ENCODE measurements at regions not wholly inside any gene's neighbourhood (a gene's known extent, or its start where the extent isn't known, plus 50 kb on each side); places are given as distances from the start of the nearest gene placed in this dataset.

DNA sequence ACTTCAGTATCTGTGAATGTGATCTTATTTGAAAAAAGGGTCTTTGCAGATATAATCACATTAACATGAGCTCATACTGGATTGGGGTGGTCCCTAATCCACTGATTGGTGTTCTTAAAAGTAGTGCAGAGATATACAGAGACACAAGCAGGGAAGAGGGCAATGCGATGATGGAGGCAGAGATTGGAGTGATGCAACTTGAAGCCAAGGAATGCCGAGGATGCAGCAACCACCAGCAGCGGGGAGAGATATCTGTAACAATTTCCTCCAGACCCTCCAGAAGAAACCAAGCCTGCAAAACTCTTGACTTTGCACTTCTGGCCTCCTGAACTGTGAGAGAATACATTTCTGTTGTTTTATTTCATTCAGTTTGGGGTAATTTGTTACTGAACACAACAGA, 171.0 kb upstream of the MBNL1 start:
- DNase-seq (ENCODE audit: low read depth in 2 of 2): no peak

DNA sequence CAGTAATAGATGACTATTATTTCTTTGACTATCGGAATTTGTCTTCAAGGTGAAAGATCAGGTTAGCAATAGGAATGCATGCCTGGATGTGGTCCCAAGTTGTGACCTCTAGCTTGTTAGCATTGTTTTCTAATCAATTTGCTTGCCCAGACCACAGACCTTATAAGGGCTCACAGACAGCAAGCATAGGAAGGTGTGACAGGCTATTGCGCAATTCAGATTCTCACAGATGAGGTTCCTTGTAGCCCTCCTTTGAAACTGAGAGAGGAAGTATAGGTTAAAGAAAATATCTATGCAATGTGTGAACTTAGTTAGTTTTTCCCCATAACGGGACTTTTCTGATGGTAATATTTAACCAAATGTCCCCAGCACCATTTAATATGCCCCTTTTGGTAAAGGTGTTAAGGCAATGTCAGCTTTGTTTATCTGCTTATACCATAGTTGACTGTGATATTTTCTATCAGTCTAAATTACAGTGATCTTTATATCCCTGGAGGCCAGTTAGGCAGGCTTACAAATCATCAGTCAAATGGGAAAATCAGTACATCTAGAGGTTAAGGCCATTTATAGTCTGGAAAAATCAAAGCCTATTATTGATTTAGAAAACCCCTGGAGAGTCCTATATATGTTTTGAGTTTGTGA, 168.1 kb upstream of the MBNL1 start:
- no peak for DNase-seq (ENCODE audit: low read depth in 2 of 2)

GRCh38 chr3:152102410-152102809, 166.3 kb upstream of the MBNL1 start:
- no peak for DNase-seq (ENCODE audit: low read depth in 2 of 2)

DNA sequence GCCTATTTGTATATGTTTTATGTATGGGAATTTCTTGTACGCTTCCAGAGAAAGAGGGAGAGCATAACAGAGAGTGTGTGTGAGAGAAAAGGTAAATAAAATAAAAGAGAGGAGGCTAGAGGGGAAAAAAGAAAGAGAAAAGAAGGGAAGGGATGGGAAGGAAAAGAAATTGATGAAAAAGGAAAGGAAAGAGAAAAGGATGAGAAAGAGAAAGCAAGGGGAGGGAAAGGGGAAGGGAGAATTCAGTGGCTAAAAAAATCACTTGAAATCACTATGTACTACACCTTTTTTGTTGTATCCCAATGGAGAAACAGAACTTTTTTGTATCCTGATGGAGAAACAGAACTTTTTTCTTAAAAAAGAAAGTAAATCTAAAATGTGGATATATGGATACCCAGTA, 165.5 kb upstream of the MBNL1 start:
- no peak for DNase-seq (ENCODE audit: low read depth in 2 of 2)

- DNase-seq (ENCODE audit: low read depth in 2 of 2): no peak
Observed at GRCh38 chr3:152104847-152105415, 163.8 kb upstream of the MBNL1 start.

DNA sequence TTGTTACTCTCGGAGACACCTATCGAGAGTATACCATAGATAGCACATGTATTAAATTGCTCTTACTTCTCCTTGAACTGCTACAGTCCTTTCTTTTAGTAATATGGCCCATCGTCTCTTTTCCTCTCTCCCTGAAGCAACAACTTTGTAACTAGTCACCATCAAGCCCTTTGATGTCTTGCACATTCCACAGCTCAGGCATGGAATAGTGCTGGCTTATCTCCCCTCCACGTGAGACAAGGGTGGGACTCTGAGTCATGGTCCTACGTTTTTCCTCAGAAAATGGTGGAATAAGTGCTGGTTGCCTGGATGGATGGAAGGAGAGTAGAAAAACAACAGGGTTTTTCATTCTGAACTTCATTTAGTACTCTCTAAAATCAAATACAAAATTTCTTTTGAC, 163.3 kb upstream of the MBNL1 start:
- no peak for DNase-seq (ENCODE audit: low read depth in 2 of 2)

DNA sequence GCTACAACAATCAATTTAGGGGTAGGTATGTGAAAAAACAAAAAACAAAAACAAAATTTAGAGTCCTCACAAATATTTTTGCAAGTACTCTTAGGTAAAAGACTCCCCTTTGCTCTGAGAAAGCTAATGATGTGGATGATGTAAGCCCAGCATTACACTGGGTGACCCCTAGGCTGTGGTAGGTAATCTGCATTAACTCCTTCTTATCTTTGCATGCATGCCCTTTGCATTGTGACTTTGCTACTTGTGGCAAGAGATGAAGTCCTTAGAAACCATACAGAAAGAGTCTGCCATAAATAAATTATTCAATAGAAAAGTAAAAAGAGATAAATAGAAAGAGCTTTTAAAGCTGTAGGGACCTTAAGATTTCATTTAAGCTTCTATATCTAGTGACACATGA, 159.7 kb upstream of the MBNL1 start:
- DNase-seq (ENCODE audit: low read depth in 2 of 2): no peak

DNA sequence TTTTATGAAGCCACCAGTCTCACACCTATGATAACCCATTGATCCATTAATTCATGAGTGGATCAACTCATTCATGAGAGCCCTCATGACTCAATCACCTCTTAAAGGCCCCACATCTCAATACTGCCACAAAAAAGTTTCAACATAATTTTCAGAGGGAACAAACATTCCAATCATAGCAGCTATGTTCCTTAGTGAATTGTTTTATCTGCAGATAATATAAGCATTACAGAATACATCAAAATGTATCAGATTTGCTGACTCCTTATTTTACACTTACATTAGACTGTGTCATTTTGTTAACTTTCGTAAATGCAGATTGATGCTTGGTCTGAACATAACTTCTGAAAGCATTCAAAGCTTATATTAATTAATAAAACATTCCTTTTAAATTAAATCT, 155.3 kb upstream of the MBNL1 start:
- DNase-seq (ENCODE audit: low read depth in 2 of 2): no peak

DNA sequence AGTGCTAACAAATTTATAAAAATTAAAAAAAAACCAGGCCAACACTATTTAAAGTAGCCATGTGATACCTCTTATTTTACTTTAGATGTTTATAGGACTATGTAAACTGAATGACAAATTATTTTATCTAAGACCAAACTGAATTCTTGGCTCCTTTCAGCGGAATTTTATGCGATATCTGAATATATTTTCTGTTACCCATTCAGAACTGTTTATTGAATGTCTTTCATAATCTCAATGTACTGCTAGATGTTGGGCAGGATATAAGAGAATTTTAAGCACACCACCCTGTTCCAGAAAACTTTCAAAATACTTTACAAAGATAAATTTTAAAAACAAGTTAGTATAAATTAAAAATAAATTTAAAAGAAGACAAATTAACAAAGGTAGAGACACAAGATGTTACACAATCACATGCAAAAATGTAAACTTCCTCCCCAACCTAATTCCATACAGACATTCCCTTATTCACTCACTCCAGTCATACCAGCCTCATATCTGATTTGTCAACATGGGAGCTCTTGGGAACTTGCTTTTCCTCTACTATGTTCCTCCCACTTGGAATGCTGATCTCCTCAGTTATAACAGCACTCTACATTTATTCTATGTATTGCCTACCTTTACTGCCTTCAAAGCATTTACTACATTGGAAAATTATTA, 154.6 kb upstream of the MBNL1 start:
- no peak for DNase-seq (ENCODE audit: low read depth in 2 of 2)

GRCh38 chr3:152120601-152121269, 148.0 kb upstream of the MBNL1 start:
- no peak for DNase-seq (ENCODE audit: low read depth in 2 of 2)

DNA sequence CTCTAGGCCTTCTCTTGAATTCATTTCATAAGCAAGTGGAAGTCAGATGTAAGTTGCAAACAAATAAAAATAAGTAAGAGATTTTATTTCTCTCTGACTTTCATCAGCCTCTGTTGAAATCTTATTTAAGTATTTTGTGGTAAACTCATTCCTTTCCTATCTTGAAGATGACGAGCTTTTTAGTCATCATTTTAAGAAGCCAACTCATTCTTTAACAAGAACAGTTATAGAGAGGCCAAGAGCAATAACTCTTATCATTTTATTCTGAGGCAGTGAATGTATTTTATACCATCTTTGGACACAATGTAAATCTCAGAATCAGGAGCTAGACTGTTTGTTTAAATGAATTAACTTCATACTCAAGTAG, 147.5 kb upstream of the MBNL1 start:
- no peak for DNase-seq (ENCODE audit: low read depth in 2 of 2)

DNA sequence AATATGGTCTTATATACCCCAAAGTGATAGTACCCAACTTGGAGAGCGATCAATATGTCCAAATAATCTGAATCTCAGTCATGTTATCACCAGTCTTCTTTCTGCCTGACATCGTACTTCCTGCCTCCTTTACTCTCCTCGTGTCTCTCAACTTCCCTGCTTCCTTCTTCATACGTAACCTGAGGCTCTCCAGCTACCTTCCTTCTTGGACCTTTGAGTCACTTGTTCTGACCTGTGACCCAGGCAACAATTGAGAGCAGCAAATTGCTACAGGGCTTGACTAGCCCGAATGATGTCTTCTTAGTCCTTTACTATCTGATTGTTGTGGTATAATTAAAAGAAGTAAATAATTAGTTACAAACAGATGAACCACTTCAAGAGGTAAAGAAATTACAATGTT, 145.9 kb upstream of the MBNL1 start:
- no peak for DNase-seq (ENCODE audit: low read depth in 2 of 2)

- DNase-seq (ENCODE audit: low read depth in 2 of 2): no peak
Observed at GRCh38 chr3:152123457-152123856, 145.3 kb upstream of the MBNL1 start.

DNA sequence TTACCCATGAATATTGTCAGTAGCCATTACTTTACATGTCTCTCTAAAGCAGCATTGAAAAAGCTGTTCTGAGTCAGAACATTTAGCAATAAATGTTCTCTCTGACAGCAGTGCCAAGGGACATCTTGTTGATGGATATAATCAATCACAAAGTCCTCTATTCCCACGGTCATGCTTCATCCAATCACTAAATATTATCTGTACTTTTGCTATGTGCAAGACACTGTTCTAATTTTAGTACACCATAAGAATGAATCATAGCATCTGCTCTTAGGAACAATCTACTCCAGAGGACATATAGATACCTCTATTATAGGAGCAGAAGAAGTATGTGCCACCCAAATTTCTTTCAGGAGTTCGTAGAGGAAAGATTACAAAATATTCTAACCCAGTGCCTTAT, 142.5 kb upstream of the MBNL1 start:
- DNase-seq (ENCODE audit: low read depth in 2 of 2): no peak

- DNase-seq (ENCODE audit: low read depth in 2 of 2): peak in 1 of 2 donors; percentile 4
Observed at GRCh38 chr3:152127058-152127457, 141.7 kb upstream of the MBNL1 start.

GRCh38 chr3:152128356-152128755, 140.4 kb upstream of the MBNL1 start:
- DNase-seq (ENCODE audit: low read depth in 2 of 2): no peak

DNA sequence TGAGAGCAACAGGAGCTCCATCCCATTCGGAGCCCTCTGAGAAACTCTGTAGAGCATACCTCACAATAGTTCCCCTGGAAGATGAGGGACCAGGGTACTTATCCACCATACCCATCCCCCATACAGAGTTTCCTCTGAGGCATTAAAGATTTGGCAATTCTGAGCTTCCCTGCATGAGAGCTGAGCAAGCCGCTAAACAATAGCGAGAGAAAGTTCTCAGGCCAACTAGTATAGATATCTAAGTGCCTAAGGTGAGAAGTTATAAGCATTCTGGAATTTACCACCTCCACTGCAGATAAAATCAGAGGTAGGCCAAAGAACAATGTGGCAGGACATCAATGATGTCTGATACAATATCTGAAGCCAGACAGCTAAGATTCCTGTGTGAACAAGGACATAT, 129.1 kb upstream of the MBNL1 start:
- DNase-seq (ENCODE audit: low read depth in 2 of 2): no peak

- DNase-seq (ENCODE audit: low read depth in 2 of 2): no peak
Observed at GRCh38 chr3:152146461-152146860, 122.3 kb upstream of the MBNL1 start.

- no peak for DNase-seq (ENCODE audit: low read depth in 2 of 2)
Observed at GRCh38 chr3:152147748-152148147, 121.0 kb upstream of the MBNL1 start.

- DNase-seq (ENCODE audit: low read depth in 2 of 2): no peak
Observed at GRCh38 chr3:152148579-152148978, 120.2 kb upstream of the MBNL1 start.

GRCh38 chr3:152149832-152150231, 118.9 kb upstream of the MBNL1 start:
- DNase-seq (ENCODE audit: low read depth in 2 of 2): no peak

- no peak for DNase-seq (ENCODE audit: low read depth in 2 of 2)
Observed at GRCh38 chr3:152151216-152151876, 117.4 kb upstream of the MBNL1 start.

Data from activated CD4-positive, alpha-beta T cell treated with anti-CD3 and anti-CD28 coated beads for 24 hours (primary cell).